Uterus (tissue), 2 donors: ENCODE measurements at regions not wholly inside any gene's neighbourhood (a gene's known extent, or its start where the extent isn't known, plus 50 kb on each side); places are given as distances from the start of the nearest gene placed in this dataset.

Experiments used
- CTCF ChIP-seq, 4 experiments: fragments of 200-600 bp in 2 of 4; fragments of 450-650 bp in 2 of 4; sonication (generic) in 2 of 4; IDR thresholded peaks; one replicate each; pipeline ENCODE4 v1.5.1; 2016 to 2019; ENCODE audit warnings: antibody characterized with exemption in 4 of 4, mild to moderate bottlenecking in 2 of 4, moderate library complexity in 1 of 4
- POLR2A ChIP-seq, 2 donors: fragments of 450-650 bp; IDR thresholded peaks; one replicate each; pipeline ENCODE4 v1.6.1; 2016; ENCODE audit warnings: antibody characterized with exemption in 2 of 2, mild to moderate bottlenecking in 1 of 2, moderate library complexity in 1 of 2

- TF ChIP-seq CTCF (IDR thresholded peaks at IDR 0.05) (no peak), POLR2A (IDR thresholded peaks at IDR 0.05) (no peak)
Measured at GRCh38 chr9:6128030-6128429, 87.6 kb upstream of the IL33 start.
